HepG2 (cell line): ENCODE measurements at regions not wholly inside any gene's neighbourhood (a gene's known extent, or its start where the extent isn't known, plus 50 kb on each side); places are given as distances from the start of the nearest gene placed in this dataset.

ENCODE experiments used
- HNRNPL ChIP-seq: fragments of 200-400 bp; formaldehyde crosslinking; IDR thresholded peaks from 2 replicates; pipeline ENCODE4 v1.6.1; 2017; ENCODE audit warnings: mild to moderate bottlenecking, low read depth, low read length
- KAT8 ChIP-seq: IDR thresholded peaks from 2 replicates; pipeline ENCODE4 v1.6.1; 2016; ENCODE audit warnings: missing genetic modification reagents, missing compliant biosample characterization
- PCBP1 ChIP-seq: fragments of 200-400 bp; formaldehyde crosslinking; IDR thresholded peaks from 2 replicates; pipeline ENCODE4 v1.6.1; 2017; ENCODE audit warnings: mild to moderate bottlenecking, low read depth, low read length, borderline replicate concordance
- POLR2A ChIP-seq, 2 experiments: IDR thresholded peaks; 2 replicates each; pipeline ENCODE4 v1.6.1; 2011; ENCODE audit warnings: low read depth in 2 of 2, low read length in 2 of 2, mild to moderate bottlenecking in 1 of 2, moderate library complexity in 1 of 2; ENCODE audit not compliant: insufficient read depth in 1 of 2
- SIN3A ChIP-seq: IDR thresholded peaks from 2 replicates; pipeline ENCODE4 v1.6.1; 2011; ENCODE audit warnings: low read depth, mild to moderate bottlenecking, control low read depth, low read length, borderline replicate concordance
- TBP ChIP-seq: sonication (generic); formaldehyde crosslinking; IDR thresholded peaks from 2 replicates; pipeline ENCODE4 v1.5.0; 2020; ENCODE audit warnings: missing genetic modification reagents
- TOE1 ChIP-seq: sonication (generic); formaldehyde crosslinking; IDR thresholded peaks from 2 replicates; pipeline ENCODE4 v1.4.0; 2020; ENCODE audit warnings: mild to moderate bottlenecking, missing genetic modification reagents
- ZZZ3 ChIP-seq: sonication (generic); formaldehyde crosslinking; IDR thresholded peaks from 2 replicates; pipeline ENCODE4 v1.4.0; 2020; ENCODE audit warnings: missing genetic modification reagents, mild to moderate bottlenecking, borderline replicate concordance
- TF ChIP-seq, protein P1 (sequence below): sonication (generic); formaldehyde crosslinking; conservative IDR thresholded peaks from 2 replicates; pipeline ENCODE4 v1.8.0; 2022; ENCODE audit warnings: missing genetic modification reagents
- TF ChIP-seq, protein P2 (sequence below): sonication (generic); formaldehyde crosslinking; IDR thresholded peaks from 2 replicates; pipeline ENCODE4 v1.4.0; 2020; ENCODE audit warnings: missing genetic modification reagents
- TF ChIP-seq, protein P3 (sequence below): sonication (generic); formaldehyde crosslinking; IDR thresholded peaks from 2 replicates; pipeline ENCODE4 v1.8.0; 2022; ENCODE audit warnings: missing genetic modification reagents, mild to moderate bottlenecking, moderate library complexity, borderline replicate concordance
- TF ChIP-seq, protein P4 (sequence below): fragments of 450-650 bp; IDR thresholded peaks from 2 replicates; pipeline ENCODE4 v1.6.1; 2016

DNA sequence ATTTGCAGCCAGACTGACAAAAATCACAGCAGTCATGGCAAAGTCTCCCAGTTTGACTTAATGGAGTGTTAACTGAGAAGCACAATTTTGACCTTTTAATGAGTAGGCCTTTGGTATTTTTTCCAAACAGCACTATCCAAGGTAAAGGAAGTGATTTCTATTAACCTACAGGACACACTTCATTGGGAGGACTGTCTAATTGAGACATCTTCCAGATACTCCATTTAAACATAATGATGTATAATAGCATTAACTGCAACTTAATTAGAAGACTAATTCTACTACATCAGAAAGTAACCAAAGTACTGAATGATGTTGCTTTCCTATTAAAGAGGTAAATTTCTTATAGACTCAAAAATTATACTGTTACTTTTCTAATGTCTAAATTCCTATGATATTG is 61.1 kb downstream of the TWIST1 start:
- TF ChIP-seq SIN3A (no peak), HNRNPL (no peak), PCBP1 (no peak), POLR2A (IDR thresholded peaks at IDR 0.05; ENCODE audit: insufficient read depth in 1 of 2, low read depth in 2 of 2, low read length in 2 of 2) (no peak), TOE1 (CRISPR knock-in tag) (no peak), ZZZ3 (CRISPR knock-in tag) (no peak), KAT8 (CRISPR knock-in tag) (no peak), TBP (CRISPR knock-in tag) (no peak)
- TF ChIP-seq, protein P1, sequence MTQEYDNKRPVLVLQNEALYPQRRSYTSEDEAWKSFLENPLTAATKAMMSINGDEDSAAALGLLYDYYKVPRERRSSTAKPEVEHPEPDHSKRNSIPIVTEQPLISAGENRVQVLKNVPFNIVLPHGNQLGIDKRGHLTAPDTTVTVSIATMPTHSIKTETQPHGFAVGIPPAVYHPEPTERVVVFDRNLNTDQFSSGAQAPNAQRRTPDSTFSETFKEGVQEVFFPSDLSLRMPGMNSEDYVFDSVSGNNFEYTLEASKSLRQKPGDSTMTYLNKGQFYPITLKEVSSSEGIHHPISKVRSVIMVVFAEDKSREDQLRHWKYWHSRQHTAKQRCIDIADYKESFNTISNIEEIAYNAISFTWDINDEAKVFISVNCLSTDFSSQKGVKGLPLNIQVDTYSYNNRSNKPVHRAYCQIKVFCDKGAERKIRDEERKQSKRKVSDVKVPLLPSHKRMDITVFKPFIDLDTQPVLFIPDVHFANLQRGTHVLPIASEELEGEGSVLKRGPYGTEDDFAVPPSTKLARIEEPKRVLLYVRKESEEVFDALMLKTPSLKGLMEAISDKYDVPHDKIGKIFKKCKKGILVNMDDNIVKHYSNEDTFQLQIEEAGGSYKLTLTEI = no peak
- TF ChIP-seq, protein P2, sequence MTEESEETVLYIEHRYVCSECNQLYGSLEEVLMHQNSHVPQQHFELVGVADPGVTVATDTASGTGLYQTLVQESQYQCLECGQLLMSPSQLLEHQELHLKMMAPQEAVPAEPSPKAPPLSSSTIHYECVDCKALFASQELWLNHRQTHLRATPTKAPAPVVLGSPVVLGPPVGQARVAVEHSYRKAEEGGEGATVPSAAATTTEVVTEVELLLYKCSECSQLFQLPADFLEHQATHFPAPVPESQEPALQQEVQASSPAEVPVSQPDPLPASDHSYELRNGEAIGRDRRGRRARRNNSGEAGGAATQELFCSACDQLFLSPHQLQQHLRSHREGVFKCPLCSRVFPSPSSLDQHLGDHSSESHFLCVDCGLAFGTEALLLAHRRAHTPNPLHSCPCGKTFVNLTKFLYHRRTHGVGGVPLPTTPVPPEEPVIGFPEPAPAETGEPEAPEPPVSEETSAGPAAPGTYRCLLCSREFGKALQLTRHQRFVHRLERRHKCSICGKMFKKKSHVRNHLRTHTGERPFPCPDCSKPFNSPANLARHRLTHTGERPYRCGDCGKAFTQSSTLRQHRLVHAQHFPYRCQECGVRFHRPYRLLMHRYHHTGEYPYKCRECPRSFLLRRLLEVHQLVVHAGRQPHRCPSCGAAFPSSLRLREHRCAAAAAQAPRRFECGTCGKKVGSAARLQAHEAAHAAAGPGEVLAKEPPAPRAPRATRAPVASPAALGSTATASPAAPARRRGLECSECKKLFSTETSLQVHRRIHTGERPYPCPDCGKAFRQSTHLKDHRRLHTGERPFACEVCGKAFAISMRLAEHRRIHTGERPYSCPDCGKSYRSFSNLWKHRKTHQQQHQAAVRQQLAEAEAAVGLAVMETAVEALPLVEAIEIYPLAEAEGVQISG (CRISPR knock-in tag) = no peak
- TF ChIP-seq, protein P3, sequence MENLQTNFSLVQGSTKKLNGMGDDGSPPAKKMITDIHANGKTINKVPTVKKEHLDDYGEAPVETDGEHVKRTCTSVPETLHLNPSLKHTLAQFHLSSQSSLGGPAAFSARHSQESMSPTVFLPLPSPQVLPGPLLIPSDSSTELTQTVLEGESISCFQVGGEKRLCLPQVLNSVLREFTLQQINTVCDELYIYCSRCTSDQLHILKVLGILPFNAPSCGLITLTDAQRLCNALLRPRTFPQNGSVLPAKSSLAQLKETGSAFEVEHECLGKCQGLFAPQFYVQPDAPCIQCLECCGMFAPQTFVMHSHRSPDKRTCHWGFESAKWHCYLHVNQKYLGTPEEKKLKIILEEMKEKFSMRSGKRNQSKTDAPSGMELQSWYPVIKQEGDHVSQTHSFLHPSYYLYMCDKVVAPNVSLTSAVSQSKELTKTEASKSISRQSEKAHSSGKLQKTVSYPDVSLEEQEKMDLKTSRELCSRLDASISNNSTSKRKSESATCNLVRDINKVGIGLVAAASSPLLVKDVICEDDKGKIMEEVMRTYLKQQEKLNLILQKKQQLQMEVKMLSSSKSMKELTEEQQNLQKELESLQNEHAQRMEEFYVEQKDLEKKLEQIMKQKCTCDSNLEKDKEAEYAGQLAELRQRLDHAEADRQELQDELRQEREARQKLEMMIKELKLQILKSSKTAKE = no peak
- TF ChIP-seq, protein P4, sequence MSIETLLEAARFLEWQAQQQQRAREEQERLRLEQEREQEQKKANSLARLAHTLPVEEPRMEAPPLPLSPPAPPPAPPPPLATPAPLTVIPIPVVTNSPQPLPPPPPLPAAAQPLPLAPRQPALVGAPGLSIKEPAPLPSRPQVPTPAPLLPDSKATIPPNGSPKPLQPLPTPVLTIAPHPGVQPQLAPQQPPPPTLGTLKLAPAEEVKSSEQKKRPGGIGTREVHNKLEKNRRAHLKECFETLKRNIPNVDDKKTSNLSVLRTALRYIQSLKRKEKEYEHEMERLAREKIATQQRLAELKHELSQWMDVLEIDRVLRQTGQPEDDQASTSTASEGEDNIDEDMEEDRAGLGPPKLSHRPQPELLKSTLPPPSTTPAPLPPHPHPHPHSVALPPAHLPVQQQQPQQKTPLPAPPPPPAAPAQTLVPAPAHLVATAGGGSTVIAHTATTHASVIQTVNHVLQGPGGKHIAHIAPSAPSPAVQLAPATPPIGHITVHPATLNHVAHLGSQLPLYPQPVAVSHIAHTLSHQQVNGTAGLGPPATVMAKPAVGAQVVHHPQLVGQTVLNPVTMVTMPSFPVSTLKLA = no peak
